ENCODE measurements at regions not wholly inside any gene's neighbourhood (a gene's known extent, or its start where the extent isn't known, plus 50 kb on each side); places are given as distances from the start of the nearest gene placed in this dataset.

- no peak overlapping the region for H2AFZ ChIP-seq (ENCODE audit: control insufficient read depth, low read depth, low read length)
- no peak for DNase-seq (ENCODE audit: low read depth, low spot score)
- POLR2A ChIA-PET = no interaction called here
- H3K9ac ChIP-seq (ENCODE audit: control insufficient read depth, insufficient read depth, low read length) = no peak overlapping the region
- intact Hi-C loops (cut with micrococcal nuclease; ENCODE audit: unreplicated experiment) = no loop called here
- H3K79me2 ChIP-seq (ENCODE audit: control insufficient read depth, insufficient read depth, low read length) = no peaks in the 10 kb centered on the region
- TF ChIP-seq JUND (IDR thresholded peaks at IDR 0.05; ENCODE audit: low read depth, low read length) (no peak), ZBTB11 (CRISPR knock-in tag; IDR thresholded peaks at IDR 0.05) (no peak), POU2F2 (IDR thresholded peaks at IDR 0.05; ENCODE audit: borderline replicate concordance, low read depth, low read length) (no peak)
- TF ChIP-seq, protein P1, sequence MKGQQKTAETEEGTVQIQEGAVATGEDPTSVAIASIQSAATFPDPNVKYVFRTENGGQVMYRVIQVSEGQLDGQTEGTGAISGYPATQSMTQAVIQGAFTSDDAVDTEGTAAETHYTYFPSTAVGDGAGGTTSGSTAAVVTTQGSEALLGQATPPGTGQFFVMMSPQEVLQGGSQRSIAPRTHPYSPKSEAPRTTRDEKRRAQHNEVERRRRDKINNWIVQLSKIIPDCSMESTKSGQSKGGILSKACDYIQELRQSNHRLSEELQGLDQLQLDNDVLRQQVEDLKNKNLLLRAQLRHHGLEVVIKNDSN (IDR thresholded peaks at IDR 0.05; ENCODE audit: borderline replicate concordance, extremely low read length, insufficient read depth, low read depth, low read length) = no peak
- no peaks in the 10 kb centered on the region for H3K36me3 ChIP-seq (ENCODE audit: control insufficient read depth in 2 of 2, insufficient read depth in 2 of 2, low read length in 1 of 2)
- SMC1A ChIA-PET (ENCODE audit: uncharacterized antibody, unreplicated experiment) = interaction anchor here (0.7 to 5.4 kb wide), 3 partner anchors 11 to 26 kb away, joined by 3 to 42 read pairs (median 5); no protein-coding TSS in a partner anchor
- H4K20me1 ChIP-seq (ENCODE audit: control insufficient read depth, insufficient read depth) = no peaks in the 10 kb centered on the region
- no peaks in the 10 kb centered on the region for H3K27me3 ChIP-seq (replicated peaks in 1 of 2; ENCODE audit: control insufficient read depth in 2 of 2, insufficient read depth in 2 of 2, low read length in 1 of 2)
- RAD21 ChIA-PET (ENCODE audit: unreplicated experiment) = interaction anchor here (1.6 kb wide), 2 partner anchors 10 to 13 kb away, joined by 6 to 10 read pairs; no protein-coding TSS in a partner anchor
- peak; percentile 84 for ATAC-seq
- in situ Hi-C loops (cut with MboI) = no loop called here
- WGBS (ENCODE audit: insufficient coverage, insufficient replicate concordance, low lambda C conversion rate, missing lambda C conversion rate) = 0% methylated on average over 1 of the region's 1 CpG
- CTCF ChIA-PET = interaction anchor here (0.9 kb wide), 1 partner anchor 79 kb away, joined by 3 read pairs; no protein-coding TSS in a partner anchor
- no TSS peak for BruUV-seq (replicated peaks)
- FAIRE-seq = no peak
- no peak overlapping the region for H3K4me2 ChIP-seq (ENCODE audit: control insufficient read depth, insufficient read depth)
- H3K9me3 ChIP-seq (replicated peaks; ENCODE audit: control insufficient read depth, insufficient read depth, low read length) = no peaks in the 10 kb centered on the region
- no peak overlapping the region for H3K27ac ChIP-seq (ENCODE audit: control insufficient read depth, insufficient read depth)
- H3K4me3 ChIP-seq = no peak overlapping the region
- H3K4me1 ChIP-seq (ENCODE audit: control insufficient read depth, insufficient read depth, low read length) = no peaks in the 10 kb centered on the region
Observed at GRCh38 chr13:81393721-81394120, 1052.8 kb upstream of the SPRY2 start.

All from GM12878 (cell line).